SK-N-SH treated with all-trans-retinoic acid at 6 μM for 48 hours (cell line): ENCODE measurements at regions not wholly inside any gene's neighbourhood (a gene's known extent, or its start where the extent isn't known, plus 50 kb on each side); places are given as distances from the start of the nearest gene placed in this dataset.

Experiments used
- ARNTL ChIP-seq: fragments of 450-650 bp; formaldehyde crosslinking; IDR thresholded peaks from 2 replicates; pipeline ENCODE4 v1.5.0; 2020; ENCODE audit warnings: low read depth, mild to moderate bottlenecking, moderate library complexity, borderline replicate concordance
- RARB ChIP-seq: fragments of 250-450 bp; sonication (Bioruptor Pico); IDR thresholded peaks from 2 replicates; pipeline ENCODE4 v1.8.0; 2021; ENCODE audit warnings: mild to moderate bottlenecking, moderate library complexity
- TCF4 ChIP-seq: fragments of 250-450 bp; sonication (Bioruptor Pico); IDR thresholded peaks from 2 replicates; pipeline ENCODE4 v1.8.0; 2021; ENCODE audit warnings: mild to moderate bottlenecking, moderate library complexity, borderline replicate concordance
- ZC3H10 ChIP-seq: fragments of 250-450 bp; sonication (Bioruptor Pico); IDR thresholded peaks from 2 replicates; pipeline ENCODE4 v1.5.1; 2021; ENCODE audit warnings: mild to moderate bottlenecking, moderate library complexity
- ZFP30 ChIP-seq: fragments of 450-650 bp; formaldehyde crosslinking; IDR thresholded peaks from 2 replicates; pipeline ENCODE4 v1.5.0; 2022; ENCODE audit warnings: mild to moderate bottlenecking, moderate library complexity
- ZNF565 ChIP-seq: fragments of 450-650 bp; formaldehyde crosslinking; conservative IDR thresholded peaks from 2 replicates; pipeline ENCODE4 v1.5.0; 2020; ENCODE audit warnings: low read depth, mild to moderate bottlenecking, moderate library complexity
- ZNF70 ChIP-seq: fragments of 450-650 bp; formaldehyde crosslinking; IDR thresholded peaks from 2 replicates; pipeline ENCODE4 v1.5.0; 2020; ENCODE audit warnings: mild to moderate bottlenecking, moderate library complexity
- TF ChIP-seq, protein P1 (sequence below): fragments of 250-450 bp; sonication (Bioruptor Pico); IDR thresholded peaks from 2 replicates; pipeline ENCODE4 v1.8.0; 2020; ENCODE audit warnings: mild to moderate bottlenecking, moderate library complexity, borderline replicate concordance
- TF ChIP-seq, protein P2 (sequence below): fragments of 250-450 bp; sonication (Bioruptor Pico); IDR thresholded peaks from 2 replicates; pipeline ENCODE4 v1.5.1; 2020; ENCODE audit warnings: low read depth, mild to moderate bottlenecking, moderate library complexity

GRCh38 chr11:90700789-90701439, 478.1 kb upstream of the CHORDC1 start:
- TF ChIP-seq, protein P1, sequence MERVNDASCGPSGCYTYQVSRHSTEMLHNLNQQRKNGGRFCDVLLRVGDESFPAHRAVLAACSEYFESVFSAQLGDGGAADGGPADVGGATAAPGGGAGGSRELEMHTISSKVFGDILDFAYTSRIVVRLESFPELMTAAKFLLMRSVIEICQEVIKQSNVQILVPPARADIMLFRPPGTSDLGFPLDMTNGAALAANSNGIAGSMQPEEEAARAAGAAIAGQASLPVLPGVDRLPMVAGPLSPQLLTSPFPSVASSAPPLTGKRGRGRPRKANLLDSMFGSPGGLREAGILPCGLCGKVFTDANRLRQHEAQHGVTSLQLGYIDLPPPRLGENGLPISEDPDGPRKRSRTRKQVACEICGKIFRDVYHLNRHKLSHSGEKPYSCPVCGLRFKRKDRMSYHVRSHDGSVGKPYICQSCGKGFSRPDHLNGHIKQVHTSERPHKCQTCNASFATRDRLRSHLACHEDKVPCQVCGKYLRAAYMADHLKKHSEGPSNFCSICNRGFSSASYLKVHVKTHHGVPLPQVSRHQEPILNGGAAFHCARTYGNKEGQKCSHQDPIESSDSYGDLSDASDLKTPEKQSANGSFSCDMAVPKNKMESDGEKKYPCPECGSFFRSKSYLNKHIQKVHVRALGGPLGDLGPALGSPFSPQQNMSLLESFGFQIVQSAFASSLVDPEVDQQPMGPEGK = no peak
- no peak for TF ChIP-seq ZNF70 (CRISPR knock-in tag)
- TF ChIP-seq, protein P2, sequence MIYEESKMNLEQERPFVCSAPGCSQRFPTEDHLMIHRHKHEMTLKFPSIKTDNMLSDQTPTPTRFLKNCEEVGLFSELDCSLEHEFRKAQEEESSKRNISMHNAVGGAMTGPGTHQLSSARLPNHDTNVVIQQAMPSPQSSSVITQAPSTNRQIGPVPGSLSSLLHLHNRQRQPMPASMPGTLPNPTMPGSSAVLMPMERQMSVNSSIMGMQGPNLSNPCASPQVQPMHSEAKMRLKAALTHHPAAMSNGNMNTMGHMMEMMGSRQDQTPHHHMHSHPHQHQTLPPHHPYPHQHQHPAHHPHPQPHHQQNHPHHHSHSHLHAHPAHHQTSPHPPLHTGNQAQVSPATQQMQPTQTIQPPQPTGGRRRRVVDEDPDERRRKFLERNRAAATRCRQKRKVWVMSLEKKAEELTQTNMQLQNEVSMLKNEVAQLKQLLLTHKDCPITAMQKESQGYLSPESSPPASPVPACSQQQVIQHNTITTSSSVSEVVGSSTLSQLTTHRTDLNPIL (CRISPR knock-in tag) = no peak
- no peak for TF ChIP-seq ZFP30 (CRISPR knock-in tag)
- TF ChIP-seq ARNTL = no peak
- TF ChIP-seq ZNF565 (CRISPR knock-in tag) = no peak
- no peak for TF ChIP-seq TCF4
- no peak for TF ChIP-seq RARB (CRISPR knock-in tag)
- TF ChIP-seq ZC3H10 (CRISPR knock-in tag) = no peak
